ENCODE measurements at regions not wholly inside any gene's neighbourhood (a gene's known extent, or its start where the extent isn't known, plus 50 kb on each side); places are given as distances from the start of the nearest gene placed in this dataset.
"Not testable (repeated sequence)": the region's sequence is repeated elsewhere in the genome, so short reads cannot be mapped to it uniquely, and the experiment has no call there.

DNA sequence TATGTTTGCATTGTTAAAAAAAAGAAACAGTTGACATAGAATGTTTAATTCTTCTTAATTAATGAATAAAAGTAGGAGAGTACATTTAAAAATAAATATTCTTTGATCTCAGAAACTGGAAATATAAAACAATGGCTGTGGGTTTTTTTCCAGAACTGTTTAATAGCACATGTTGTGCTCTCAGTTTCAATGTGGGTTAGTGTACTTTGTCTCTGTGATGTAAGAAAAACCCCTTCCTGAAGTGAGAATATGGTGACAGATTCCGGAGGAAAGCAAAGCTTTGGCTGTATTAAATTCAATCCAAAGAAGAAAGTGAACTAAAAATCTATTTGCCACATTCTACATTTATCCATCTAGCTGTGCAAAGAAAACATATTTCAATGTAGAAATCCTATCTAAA is 261.9 kb upstream of the ADGRL3 start:
- DNase-seq: no peak

GRCh38 chr4:60938621-60939020 is 261.5 kb upstream of the ADGRL3 start:
- no peak for DNase-seq

GRCh38 chr4:60944060-60944459 is 256.1 kb upstream of the ADGRL3 start:
- DNase-seq: no peak

DNA sequence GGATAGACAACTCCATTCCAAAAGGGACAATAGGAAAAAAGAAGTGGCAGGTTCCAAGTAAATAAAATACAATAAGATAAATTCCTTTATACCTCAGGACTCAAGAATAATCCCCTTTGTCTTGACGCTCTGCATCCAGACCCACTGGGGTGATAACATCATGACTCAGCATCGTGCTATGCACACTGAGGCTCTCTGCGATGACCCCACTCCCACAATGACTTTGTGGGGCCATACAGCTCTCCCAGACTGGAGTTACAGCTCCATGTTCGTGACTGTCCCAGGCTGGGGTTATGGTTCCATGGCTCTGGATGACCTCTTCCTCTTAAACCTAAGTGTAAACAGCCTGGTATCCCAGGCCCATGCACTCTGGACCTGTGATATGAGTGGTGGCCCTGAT is 254.5 kb upstream of the ADGRL3 start:
- no peak for DNase-seq

- DNase-seq: no peak
These were observed 252.1 kb upstream of the ADGRL3 start for GRCh38 chr4:60948008-60948407.

DNA sequence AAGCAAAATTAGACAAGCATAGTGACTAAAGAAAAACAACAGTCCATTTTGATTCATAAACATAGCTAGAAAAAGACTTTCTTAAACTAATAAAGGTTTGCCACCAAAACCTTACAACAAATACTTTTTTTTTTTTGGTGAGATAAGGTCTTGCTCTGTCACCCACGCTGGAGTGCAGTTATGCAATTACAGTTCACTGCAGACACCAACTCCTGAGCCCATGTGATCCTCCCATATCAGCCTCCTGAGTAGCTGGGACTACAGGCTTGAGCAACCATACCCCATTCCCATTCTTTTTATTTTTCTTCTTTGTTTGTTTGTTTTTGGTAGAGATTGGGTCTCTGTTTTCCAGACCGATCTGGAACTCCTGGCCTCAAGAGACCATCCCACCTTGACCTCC is 247.2 kb upstream of the ADGRL3 start:
- no peak for DNase-seq

DNA sequence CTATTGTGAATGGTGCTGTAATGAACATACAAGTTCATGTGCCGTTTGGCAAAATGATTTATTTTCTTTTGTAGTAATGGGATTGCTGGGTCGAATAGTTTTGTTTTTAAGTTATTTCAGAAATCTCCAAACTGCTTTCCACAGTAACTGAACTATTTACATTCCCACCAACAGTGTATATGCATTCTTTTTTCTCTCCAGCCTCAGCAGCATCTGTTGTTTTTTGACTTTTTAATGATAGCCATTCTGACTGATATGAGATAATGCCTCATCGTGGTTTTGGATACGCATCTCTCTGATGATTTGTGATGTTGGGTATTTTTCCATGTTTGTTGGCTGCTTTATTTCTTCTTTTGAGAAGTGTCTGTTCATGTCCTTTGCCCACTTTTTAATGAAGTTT is 246.3 kb upstream of the ADGRL3 start:
- DNase-seq: no peak

GRCh38 chr4:60962286-60962685 is 237.8 kb upstream of the ADGRL3 start:
- no peak for DNase-seq

DNA sequence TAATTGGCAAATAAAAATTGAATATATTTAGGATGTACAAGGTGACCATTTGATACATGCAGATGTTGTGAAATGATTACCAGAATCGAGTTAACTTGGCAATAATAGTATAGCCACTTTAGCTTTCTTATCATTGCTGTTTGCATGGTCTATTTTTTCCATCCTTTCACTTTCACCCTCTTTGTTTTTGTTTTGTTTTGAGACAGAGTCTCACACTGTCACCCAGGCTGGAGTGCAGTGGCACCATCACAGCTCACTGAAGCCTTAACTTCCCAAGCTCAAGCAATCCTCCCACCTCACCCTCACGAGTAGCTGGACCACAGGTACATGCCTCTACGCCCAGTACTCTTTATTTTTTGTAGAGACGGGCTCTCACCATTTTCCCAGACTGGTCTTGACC is 218.6 kb upstream of the ADGRL3 start:
- DNase-seq: no peak

DNA sequence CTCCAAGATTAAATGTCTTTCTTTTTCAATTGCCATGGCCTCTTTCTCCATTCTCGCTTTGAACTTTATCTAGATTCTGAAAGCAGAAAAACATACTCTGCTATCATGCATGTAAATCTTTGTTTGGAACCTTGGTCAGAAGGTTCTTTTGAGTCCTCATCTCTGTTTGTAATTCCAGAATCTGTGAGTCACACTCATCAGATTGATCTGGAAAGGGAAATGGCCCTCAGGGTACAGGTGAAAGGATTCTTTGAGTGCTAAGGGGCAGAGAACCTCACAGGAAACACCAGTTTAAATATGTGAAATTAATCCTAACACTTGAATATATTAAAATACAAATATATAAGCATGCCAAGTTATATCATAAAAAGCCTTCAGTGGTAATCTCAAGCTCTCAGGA is 211.0 kb upstream of the ADGRL3 start:
- no peak for DNase-seq

DNA sequence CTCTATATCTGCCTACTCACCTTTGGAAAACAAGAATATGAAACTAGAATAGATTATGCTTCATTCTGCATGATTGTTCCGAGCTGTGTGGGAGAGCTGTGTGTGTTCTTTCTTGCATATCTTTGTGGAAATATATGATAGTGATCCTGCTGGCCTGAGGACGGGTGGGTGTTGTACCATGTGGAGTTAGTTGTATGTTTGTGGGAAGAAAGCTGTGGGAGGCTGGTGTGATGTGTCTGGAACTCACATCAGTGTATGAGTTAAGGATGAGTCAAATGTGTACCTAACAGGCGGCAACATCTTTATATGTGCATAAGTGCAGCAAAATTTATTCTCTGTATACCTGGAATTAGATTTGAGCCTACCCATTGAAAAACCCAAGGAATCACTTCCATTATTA is 208.1 kb upstream of the ADGRL3 start:
- DNase-seq: no peak

DNA sequence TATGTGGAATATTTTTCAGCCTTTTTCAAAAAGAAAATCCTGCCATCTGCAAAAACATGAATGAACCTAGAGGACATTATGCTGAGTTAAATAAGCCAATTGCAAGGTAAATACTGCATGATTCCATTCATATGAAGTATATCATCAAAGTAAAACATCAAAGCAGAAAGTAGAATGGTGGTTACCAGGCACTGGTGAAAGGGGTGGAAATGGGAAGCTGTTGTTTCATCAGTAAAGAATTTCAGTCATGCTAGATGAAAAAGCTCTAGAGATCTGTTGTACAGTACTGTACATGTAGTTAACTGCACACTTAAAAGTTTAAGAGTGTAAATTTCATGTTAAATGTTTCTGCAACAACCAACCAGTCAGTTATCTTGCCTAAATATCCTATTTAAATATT is 196.8 kb upstream of the ADGRL3 start:
- no peak for DNase-seq

DNA sequence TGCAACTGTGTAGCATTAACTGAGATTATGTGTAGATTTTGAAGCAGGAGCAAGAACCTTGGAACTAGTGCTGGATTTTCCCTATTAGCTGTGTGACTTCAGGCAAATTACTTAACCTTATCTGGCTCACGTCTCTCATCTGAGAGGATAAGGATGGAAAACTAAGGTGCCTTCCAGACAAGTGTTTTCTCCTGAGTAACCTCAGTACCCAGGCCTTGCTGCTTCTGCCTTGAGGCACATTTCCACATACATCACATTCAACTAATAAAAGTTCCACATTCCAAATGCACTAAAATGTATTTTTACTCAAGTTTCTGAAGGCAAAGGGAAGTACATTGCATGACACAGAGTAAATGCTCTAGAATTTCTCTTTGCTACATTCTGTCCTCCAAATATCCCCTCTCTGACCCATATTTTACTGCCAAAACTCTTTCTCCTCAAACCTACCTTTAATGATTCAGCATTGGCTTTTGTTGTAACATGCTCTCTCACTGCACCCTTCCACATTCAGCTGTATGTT is 195.4 kb upstream of the ADGRL3 start:
- no peak for DNase-seq

DNA sequence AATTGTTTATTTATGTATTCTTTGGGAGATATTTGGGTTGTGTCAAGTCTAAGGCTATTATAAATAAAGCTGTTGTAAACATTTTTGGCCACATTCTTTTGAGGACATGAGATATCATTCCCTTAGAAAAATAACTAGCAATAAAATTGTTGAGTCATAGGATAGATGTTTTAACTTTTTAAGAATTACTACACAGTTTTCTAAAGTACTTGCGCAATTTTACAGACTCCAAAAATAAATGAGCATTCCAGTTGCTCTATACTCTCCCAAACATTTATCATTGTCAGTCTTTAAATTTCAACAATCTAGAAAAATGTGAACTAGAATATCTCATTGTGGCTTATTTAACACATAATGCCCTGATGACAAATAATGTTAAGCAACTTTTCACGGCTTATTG is 189.1 kb upstream of the ADGRL3 start:
- no peak for DNase-seq

DNA sequence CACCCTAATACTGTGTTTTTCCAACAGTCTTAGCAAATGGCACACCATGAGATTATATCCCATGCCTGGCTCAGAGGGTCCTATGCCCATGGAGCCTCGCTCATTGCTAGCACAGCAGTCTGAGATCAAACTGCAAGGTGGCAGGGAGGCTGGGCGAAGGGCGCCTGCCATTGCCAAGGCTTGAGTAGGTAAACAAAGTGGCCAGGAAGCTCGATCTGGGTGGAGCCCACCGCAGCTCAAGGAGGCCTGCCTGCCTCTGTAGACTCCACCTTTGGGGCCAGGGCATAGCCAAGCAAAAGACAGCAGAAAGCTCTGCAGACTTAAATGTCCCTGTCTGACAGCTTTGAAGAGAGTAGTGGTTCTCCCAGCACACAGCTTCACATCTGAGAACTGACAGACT is 188.2 kb upstream of the ADGRL3 start:
- DNase-seq: not testable (repeated sequence)

DNA sequence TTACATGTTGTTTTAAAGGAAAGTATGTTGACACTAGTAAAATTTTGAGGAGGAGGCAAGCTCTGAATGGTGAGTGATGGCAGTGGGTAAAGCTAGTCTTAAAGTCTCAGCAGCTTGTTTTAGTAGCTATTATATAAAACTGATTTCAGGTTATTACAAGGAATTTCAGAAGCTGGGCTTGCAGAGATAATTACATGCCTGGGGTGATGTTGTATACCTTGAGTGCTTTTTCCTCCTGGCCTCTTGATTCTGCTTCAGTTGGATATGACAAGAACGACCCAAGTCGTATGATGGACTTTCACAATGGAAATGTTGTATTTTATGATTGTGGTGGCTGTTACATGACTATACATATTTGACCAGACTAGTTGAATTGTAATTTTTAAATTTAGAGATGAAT is 175.5 kb upstream of the ADGRL3 start:
- no peak for DNase-seq

GRCh38 chr4:61027939-61028338 is 172.2 kb upstream of the ADGRL3 start:
- DNase-seq: no peak

DNA sequence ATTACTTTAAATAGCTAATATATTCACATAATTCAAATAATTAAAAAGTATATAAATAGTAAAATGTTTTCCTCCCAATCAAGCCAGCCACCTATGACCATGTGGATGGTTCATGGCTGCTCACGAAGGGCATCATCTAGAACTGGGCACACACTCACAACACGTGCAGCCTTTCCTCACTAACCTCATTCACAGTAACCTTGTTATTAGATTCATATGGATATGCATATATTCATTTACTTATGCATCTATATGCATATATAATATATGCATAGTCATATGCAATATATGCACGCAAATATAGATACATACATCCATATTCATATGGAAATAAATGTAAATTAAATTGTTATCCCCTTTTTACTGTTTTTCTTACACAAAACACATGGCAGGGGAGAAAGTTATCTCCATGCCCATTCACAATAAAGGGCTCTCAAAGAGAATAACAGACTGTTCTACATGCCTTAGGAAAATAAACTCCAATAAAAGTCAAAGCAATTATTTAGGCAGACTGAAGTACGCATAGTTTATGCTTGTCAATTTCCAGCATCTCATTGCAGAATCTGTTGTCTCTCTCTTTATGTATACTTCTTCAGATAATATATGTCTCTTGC is 163.9 kb upstream of the ADGRL3 start:
- no peak for DNase-seq

DNA sequence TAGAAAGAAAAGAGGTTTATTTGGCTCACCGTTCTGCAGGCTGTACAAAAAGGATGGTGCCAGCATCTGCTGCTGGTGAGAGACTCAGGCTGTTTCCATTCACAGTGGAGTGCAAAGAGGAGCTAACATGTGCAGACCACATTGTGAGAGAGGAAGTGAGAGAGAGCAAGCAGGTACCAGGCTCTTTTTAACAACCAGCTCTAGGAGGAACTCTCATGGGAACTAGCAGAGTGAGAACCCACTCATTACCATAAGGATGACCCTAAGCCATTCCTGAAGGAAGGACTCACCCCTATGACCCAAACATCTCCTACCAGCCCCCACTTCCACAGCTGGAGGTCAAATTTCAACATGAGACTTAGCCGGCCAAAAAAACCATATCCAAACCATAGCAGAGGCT is 158.6 kb upstream of the ADGRL3 start:
- no peak for DNase-seq

DNA sequence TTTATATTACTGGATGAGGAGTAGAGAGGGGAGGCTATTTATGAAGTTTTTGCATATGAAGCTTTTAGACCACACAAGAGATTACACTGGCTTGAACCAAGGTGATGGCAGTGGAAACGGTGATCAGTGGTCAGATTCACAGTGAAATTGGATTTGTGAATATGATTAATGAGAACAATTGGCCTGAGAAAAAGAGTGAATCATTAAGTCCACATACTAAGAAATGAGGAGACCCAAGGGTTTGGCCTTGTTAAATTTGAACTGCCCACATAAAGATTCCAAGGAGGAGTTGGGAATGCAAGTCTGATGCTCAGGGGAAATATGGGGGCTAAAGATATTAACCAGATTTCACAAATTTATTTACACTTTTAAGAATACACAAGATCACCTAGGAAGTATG is 155.3 kb upstream of the ADGRL3 start:
- DNase-seq: no peak

- DNase-seq: no peak
These were observed 151.1 kb upstream of the ADGRL3 start for GRCh38 chr4:61049018-61049417.

GRCh38 chr4:61067381-61067780 is 132.7 kb upstream of the ADGRL3 start:
- DNase-seq: peak; percentile 77

- no peak for DNase-seq
These were observed 132.1 kb upstream of the ADGRL3 start for GRCh38 chr4:61068060-61068459.

- peak; percentile 4 for DNase-seq
These were observed 131.4 kb upstream of the ADGRL3 start for GRCh38 chr4:61068745-61069144.

GRCh38 chr4:61070269-61070668 is 129.9 kb upstream of the ADGRL3 start:
- no peak for DNase-seq

- DNase-seq: no peak
These were observed 120.7 kb upstream of the ADGRL3 start for GRCh38 chr4:61079427-61079826.
